ENCODE measurements at regions not wholly inside any gene's neighbourhood (a gene's known extent, or its start where the extent isn't known, plus 50 kb on each side); places are given as distances from the start of the nearest gene placed in this dataset.
"Not testable (repeated sequence)": the region's sequence is repeated elsewhere in the genome, so short reads cannot be mapped to it uniquely, and the experiment has no call there.

- intact Hi-C loops (cut with micrococcal nuclease) = not testable (repeated sequence)
These were observed 79.0 kb upstream of the SALL1 start for GRCh38 chr16:51230035-51230434.

GRCh38 chr16:51228097-51228659 is 77.1 kb upstream of the SALL1 start:
- intact Hi-C loops (cut with micrococcal nuclease) = no loop called here

DNA sequence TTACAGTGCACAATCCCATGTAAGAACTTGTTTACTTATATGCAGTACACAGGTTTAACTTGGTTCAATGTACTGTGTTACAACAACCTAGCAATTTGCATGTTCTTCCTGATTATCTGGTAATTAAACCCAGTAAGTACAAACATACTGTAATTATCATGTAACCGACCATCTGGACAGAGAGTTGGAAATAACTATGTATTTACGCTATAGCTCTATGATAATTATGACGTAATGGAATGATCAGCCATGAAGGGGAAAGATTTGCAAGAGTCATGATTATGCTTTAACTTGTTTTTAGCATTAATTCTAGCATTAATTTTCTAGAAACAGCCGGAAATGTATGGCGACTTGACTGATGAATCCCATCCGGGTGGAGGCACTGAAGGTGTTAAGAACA is 74.8 kb upstream of the SALL1 start:
- intact Hi-C loops (cut with micrococcal nuclease) = no loop called here

DNA sequence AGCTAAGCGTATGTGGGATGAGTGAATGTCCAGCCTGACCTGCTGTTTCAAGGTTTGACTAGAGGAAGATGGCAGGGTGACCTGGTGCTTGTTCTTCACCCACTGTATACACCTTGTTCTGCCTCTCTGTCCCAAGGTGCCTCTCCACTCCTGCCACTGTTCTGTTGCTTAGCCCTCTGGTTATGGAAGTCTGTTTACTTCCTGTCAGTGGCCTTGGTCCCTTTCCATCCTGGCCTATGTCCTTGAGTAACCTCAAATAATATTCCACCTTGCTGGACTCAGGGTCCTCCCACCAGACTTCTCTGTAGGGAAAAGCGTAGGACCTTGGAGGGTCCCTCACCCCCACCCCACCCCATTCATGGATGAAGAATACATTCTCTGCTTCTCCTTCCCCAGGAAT is 73.2 kb upstream of the SALL1 start:
- intact Hi-C loops (cut with micrococcal nuclease) = no loop called here

DNA sequence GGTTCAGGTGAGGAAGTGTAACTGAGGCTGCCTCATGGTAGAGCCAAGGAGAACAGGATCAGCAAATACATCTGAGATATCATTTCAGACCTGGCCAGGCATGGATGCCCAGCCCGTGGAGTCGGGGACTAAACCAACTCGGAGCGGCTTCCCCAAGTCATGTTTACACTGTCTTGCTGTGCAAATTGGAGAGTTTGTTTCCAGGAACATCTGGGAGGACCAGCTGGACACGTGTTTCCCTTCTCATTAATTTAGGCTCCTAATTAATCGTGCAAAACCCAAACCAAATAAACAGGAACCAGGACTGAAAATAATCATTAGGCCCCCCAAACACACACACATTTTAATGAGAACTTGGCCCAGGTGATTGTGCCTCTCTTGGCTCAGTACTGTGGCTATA is 70.9 kb upstream of the SALL1 start:
- intact Hi-C loops (cut with micrococcal nuclease) = no loop called here

- intact Hi-C loops (cut with micrococcal nuclease) = no loop called here
These were observed 60.1 kb upstream of the SALL1 start for GRCh38 chr16:51211148-51211547.

- intact Hi-C loops (cut with micrococcal nuclease) = no loop called here
These were observed 59.0 kb upstream of the SALL1 start for GRCh38 chr16:51210087-51210486.

GRCh38 chr16:51201604-51202003 is 50.5 kb upstream of the SALL1 start:
- intact Hi-C loops (cut with micrococcal nuclease) = no loop called here

All from T-helper 1 cell treated with Interleukin-12 subunit alpha and Interleukin-12 subunit beta and Interleukin-4 antibody, amounts not matched to agents 30 ng/mL and 1 ng/mL, for 36 hours (primary cell).